HG03520 (cell line): ENCODE measurements at regions not wholly inside any gene's neighbourhood (a gene's known extent, or its start where the extent isn't known, plus 50 kb on each side); places are given as distances from the start of the nearest gene placed in this dataset.
"Not testable (repeated sequence)": the region's sequence is repeated elsewhere in the genome, so short reads cannot be mapped to it uniquely, and the experiment has no call there.

Source experiments
- ATAC-seq: cut with Tn5 transposase; IDR thresholded peaks from one replicate; pipeline ENCODE4 v1.9.1; 2021; ENCODE audit warnings: mild to moderate bottlenecking, moderate library complexity; ENCODE audit not compliant: unreplicated experiment

GRCh38 chr18:71116535-71116934 is 827.7 kb downstream of the SOCS6 start:
- ATAC-seq = no peak

- ATAC-seq = no peak
These were observed 826.4 kb downstream of the SOCS6 start for GRCh38 chr18:71115261-71115660.

- no peak for ATAC-seq
These were observed 825.8 kb downstream of the SOCS6 start for GRCh38 chr18:71114550-71115210.

- no peak for ATAC-seq
These were observed 818.4 kb downstream of the SOCS6 start for GRCh38 chr18:71107244-71107643.

GRCh38 chr18:71106701-71107100 is 817.9 kb downstream of the SOCS6 start:
- no peak for ATAC-seq

- ATAC-seq = no peak
These were observed 817.2 kb downstream of the SOCS6 start for GRCh38 chr18:71105994-71106546.

- ATAC-seq = no peak
These were observed 816.4 kb downstream of the SOCS6 start for GRCh38 chr18:71105078-71105819.

- no peak for ATAC-seq
These were observed 790.8 kb downstream of the SOCS6 start for GRCh38 chr18:71079606-71080005.

GRCh38 chr18:71077451-71077850 is 788.6 kb downstream of the SOCS6 start:
- no peak for ATAC-seq

- no peak for ATAC-seq
These were observed 786.3 kb downstream of the SOCS6 start for GRCh38 chr18:71075147-71075546.

GRCh38 chr18:71068338-71068737 is 779.5 kb downstream of the SOCS6 start:
- ATAC-seq = no peak

GRCh38 chr18:71049893-71050292 is 761.0 kb downstream of the SOCS6 start:
- ATAC-seq = no peak

- no peak for ATAC-seq
These were observed 759.0 kb downstream of the SOCS6 start for GRCh38 chr18:71047882-71048281.

GRCh38 chr18:71045331-71046065 is 756.7 kb downstream of the SOCS6 start:
- no peak for ATAC-seq

GRCh38 chr18:71040161-71040560 is 751.3 kb downstream of the SOCS6 start:
- no peak for ATAC-seq

GRCh38 chr18:71038196-71038595 is 749.4 kb downstream of the SOCS6 start:
- ATAC-seq = no peak

GRCh38 chr18:71036783-71037182 is 747.9 kb downstream of the SOCS6 start:
- no peak for ATAC-seq

- ATAC-seq = not testable (repeated sequence)
These were observed 742.7 kb downstream of the SOCS6 start for GRCh38 chr18:71031296-71032191.

GRCh38 chr18:71030085-71030484 is 741.2 kb downstream of the SOCS6 start:
- not testable (repeated sequence) for ATAC-seq

GRCh38 chr18:71028285-71028762 is 739.5 kb downstream of the SOCS6 start:
- no peak for ATAC-seq
